ENCODE measurements at regions not wholly inside any gene's neighbourhood (a gene's known extent, or its start where the extent isn't known, plus 50 kb on each side); places are given as distances from the start of the nearest gene placed in this dataset.

GRCh38 chr2:184463866-184464248 lies 134.5 kb upstream of the ZNF804A start:
- H3K27ac ChIP-seq, result no peak overlapping the region
- no peaks in the 10 kb centered on the region for H3K36me3 ChIP-seq
- DNase-seq, result no peak
- H3K9me3 ChIP-seq, result no peaks in the 10 kb centered on the region
- no peaks in the 10 kb centered on the region for H3K4me1 ChIP-seq
- H3K4me3 ChIP-seq, result no peak overlapping the region
- H3K27me3 ChIP-seq, result no peaks in the 10 kb centered on the region
- no peak for TF ChIP-seq CTCF (IDR thresholded peaks at IDR 0.05)
- intact Hi-C loops (cut with DNase I; ENCODE audit: low total_unique reads), result no loop called here

- intact Hi-C loops (cut with DNase I; ENCODE audit: low total_unique reads), result no loop called here
- Histone ChIP-seq H3K4me3 (no peak overlapping the region), H3K27me3 (no peaks in the 10 kb centered on the region), H3K27ac (no peak overlapping the region), H3K4me1 (no peaks in the 10 kb centered on the region), H3K9me3 (no peaks in the 10 kb centered on the region), H3K36me3 (no peaks in the 10 kb centered on the region)
- DNase-seq, result no peak
- no peak for TF ChIP-seq CTCF (IDR thresholded peaks at IDR 0.05)
Measured at GRCh38 chr2:184468826-184469225, 129.5 kb upstream of the ZNF804A start.

GRCh38 chr2:184472481-184472880 lies 125.8 kb upstream of the ZNF804A start:
- no peaks in the 10 kb centered on the region for H3K9me3 ChIP-seq
- no peaks in the 10 kb centered on the region for H3K36me3 ChIP-seq
- intact Hi-C loops (cut with DNase I; ENCODE audit: low total_unique reads), result no loop called here
- no peaks in the 10 kb centered on the region for H3K27me3 ChIP-seq
- no peak for DNase-seq
- H3K4me1 ChIP-seq, result no peaks in the 10 kb centered on the region
- no peak overlapping the region for H3K4me3 ChIP-seq
- no peak overlapping the region for H3K27ac ChIP-seq
- no peak for TF ChIP-seq CTCF (IDR thresholded peaks at IDR 0.05)

- TF ChIP-seq CTCF (IDR thresholded peaks at IDR 0.05), result no peak
- DNase-seq, result no peak
- Histone ChIP-seq H3K36me3 (no peaks in the 10 kb centered on the region), H3K9me3 (no peaks in the 10 kb centered on the region), H3K27ac (no peak overlapping the region), H3K27me3 (no peaks in the 10 kb centered on the region), H3K4me3 (no peak overlapping the region), H3K4me1 (no peaks in the 10 kb centered on the region)
- intact Hi-C loops (cut with DNase I; ENCODE audit: low total_unique reads), result no loop called here
Measured at GRCh38 chr2:184481865-184482264, 116.5 kb upstream of the ZNF804A start.

- H3K4me1 ChIP-seq, result no peaks in the 10 kb centered on the region
- no peaks in the 10 kb centered on the region for H3K36me3 ChIP-seq
- no peaks in the 10 kb centered on the region for H3K9me3 ChIP-seq
- DNase-seq, result no peak
- intact Hi-C loops (cut with DNase I; ENCODE audit: low total_unique reads), result no loop called here
- no peak for TF ChIP-seq CTCF (IDR thresholded peaks at IDR 0.05)
- H3K27ac ChIP-seq, result no peak overlapping the region
- no peaks in the 10 kb centered on the region for H3K27me3 ChIP-seq
- no peak overlapping the region for H3K4me3 ChIP-seq
Measured at GRCh38 chr2:184498936-184499335, 99.4 kb upstream of the ZNF804A start.

GRCh38 chr2:184504252-184504651 lies 94.1 kb upstream of the ZNF804A start:
- DNase-seq, result no peak
- Histone ChIP-seq H3K4me3 (no peak overlapping the region), H3K9me3 (no peaks in the 10 kb centered on the region), H3K27ac (no peak overlapping the region), H3K4me1 (no peaks in the 10 kb centered on the region), H3K27me3 (no peaks in the 10 kb centered on the region), H3K36me3 (no peaks in the 10 kb centered on the region)
- no peak for TF ChIP-seq CTCF (IDR thresholded peaks at IDR 0.05)
- intact Hi-C loops (cut with DNase I; ENCODE audit: low total_unique reads), result no loop called here

All from tibial artery (tissue), 4 donors.